GM12864 (cell line): ENCODE measurements at regions not wholly inside any gene's neighbourhood (a gene's known extent, or its start where the extent isn't known, plus 50 kb on each side); places are given as distances from the start of the nearest gene placed in this dataset.

ENCODE experiments used
- DNase-seq: peaks from one replicate; pipeline ENCODE4 v3.0.0-alpha.2; 2011; ENCODE audit warnings: low read depth
- H3K4me3 ChIP-seq: 2 replicates; pipeline ENCODE4 v1.5.1; 2011; ENCODE audit warnings: mild to moderate bottlenecking, low read depth, low read length, control low read depth
- CTCF ChIP-seq: IDR thresholded peaks from 2 replicates; pipeline ENCODE4 v1.5.1; 2011; ENCODE audit warnings: low read depth, mild to moderate bottlenecking, moderate library complexity, low read length, control low read depth, inconsistent platforms; ENCODE audit errors: missing control alignments

GRCh38 chr6:140311146-140311545 lies 936.7 kb upstream of the CITED2 start:
- no peak overlapping the region for H3K4me3 ChIP-seq
- TF ChIP-seq CTCF: no peak
- DNase-seq: no peak

GRCh38 chr6:140303218-140303949 lies 928.9 kb upstream of the CITED2 start:
- DNase-seq: no peak
- H3K4me3 ChIP-seq: no peak overlapping the region
- no peak for TF ChIP-seq CTCF

DNA sequence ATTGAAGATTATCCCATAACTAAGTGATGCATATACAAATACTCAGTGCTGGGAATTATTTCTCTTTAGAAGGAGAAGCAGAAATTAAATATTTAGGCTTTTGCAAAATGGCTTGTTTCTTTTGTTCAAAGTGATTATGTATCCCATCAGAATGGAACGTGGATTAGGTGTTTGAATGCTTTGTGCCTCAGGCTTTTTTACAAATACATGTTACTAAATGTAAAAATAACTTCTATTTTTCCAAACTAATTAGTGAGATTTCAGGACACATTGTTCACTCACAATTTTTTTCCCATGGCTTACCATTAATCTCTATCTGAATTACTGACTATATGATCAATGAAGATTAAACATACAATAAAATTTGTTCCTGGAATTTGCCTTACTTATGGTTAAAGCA lies 925.9 kb upstream of the CITED2 start:
- no peak for TF ChIP-seq CTCF
- H3K4me3 ChIP-seq: no peak overlapping the region
- DNase-seq: no peak

- H3K4me3 ChIP-seq: no peak overlapping the region
- TF ChIP-seq CTCF: no peak
- no peak for DNase-seq
Observed at GRCh38 chr6:140289186-140289585, 914.7 kb upstream of the CITED2 start.

GRCh38 chr6:140285998-140286690 lies 911.7 kb upstream of the CITED2 start:
- DNase-seq: no peak
- TF ChIP-seq CTCF: no peak
- H3K4me3 ChIP-seq: no peak overlapping the region

DNA sequence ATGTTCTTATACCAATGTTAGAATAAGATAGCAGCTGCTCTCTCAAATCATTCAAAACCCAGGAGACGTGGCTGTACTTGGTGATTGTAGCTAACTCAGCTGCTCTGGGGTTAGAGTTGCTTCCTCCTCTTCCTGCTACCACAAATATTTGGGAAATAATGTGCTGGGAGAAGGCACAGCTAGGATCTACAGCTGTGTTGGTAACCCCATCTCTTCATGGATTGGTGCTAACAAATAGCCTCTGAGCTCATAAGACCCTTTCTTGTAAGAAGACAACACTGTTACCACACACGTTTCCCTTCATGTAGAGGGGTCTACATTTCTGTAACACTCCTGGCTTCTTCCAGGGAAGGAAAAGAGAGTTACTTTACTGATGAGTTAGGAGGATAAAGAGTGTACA lies 911.0 kb upstream of the CITED2 start:
- no peak overlapping the region for H3K4me3 ChIP-seq
- no peak for TF ChIP-seq CTCF
- DNase-seq: no peak

- no peak for DNase-seq
- no peak overlapping the region for H3K4me3 ChIP-seq
- TF ChIP-seq CTCF: no peak
Observed at GRCh38 chr6:140284871-140285270, 910.4 kb upstream of the CITED2 start.
